ENCODE measurements at regions not wholly inside any gene's neighbourhood (a gene's known extent, or its start where the extent isn't known, plus 50 kb on each side); places are given as distances from the start of the nearest gene placed in this dataset.

DNA sequence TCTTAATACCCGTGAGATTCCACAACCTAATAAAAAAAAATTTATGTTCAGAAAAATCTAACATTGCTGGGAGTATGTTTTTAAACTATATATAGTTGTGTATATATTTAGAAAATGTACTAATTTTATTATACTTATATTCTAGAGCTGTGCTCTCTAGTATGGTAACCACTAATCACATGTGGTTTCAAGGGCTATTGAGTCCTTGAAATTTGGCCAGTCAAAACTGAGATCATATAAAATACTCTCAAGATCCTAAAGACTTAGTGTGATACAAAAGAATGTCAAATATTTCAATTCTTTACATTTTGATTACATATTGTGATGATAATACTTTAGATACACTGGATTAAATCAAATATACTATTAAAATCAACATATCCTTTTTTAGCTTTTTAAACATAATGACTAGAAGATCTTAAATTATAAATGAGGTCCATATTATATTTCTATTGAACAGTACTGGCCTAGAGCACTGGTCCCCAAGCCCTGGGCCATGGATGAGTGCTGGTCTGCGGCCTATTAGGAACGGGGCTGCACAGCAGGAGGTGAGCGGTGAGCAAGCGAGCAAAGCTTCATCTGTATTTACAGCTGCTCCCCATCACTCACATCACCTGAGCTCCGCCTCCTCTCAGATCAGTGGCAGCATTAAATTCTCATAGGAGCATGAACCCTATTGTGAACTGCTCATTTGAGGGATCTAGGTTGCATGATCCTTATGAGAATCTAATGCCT lies 176.5 kb upstream of the NBEA start:
- H3K4me1 ChIP-seq (ENCODE audit: insufficient read depth, low read length): no peaks in the 10 kb centered on the region
- peaks cover 5% of the 10 kb centered on the region for H3K27me3 ChIP-seq (ENCODE audit: insufficient read depth, low read length)
- no peak overlapping the region for H2AFZ ChIP-seq (ENCODE audit: low read depth, low read length)
- no peaks in the 10 kb centered on the region for H3K9me3 ChIP-seq (ENCODE audit: low read length)
- H3K4me3 ChIP-seq (ENCODE audit: low read length): no peak overlapping the region
- H3K36me3 ChIP-seq (ENCODE audit: insufficient read depth, low read length): no peaks in the 10 kb centered on the region

DNA sequence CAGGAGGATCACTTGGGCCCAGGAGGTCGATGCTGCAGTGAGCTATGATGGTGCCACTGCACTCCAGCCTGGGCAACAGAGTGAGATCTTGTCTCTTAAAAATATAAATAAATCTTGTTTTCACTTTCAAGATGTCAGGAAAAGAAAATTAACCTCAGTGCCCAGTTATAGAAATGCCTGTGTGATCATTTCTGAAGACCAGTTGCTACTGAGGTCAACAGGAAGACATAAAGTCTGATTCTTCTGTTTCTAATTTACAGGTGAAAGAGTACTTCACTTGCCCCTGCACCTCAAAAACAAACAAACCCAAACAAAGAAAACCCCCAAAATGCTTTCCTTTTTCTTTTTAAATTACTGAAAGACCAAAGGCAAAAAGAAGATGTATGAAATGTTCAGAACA lies 174.3 kb upstream of the NBEA start:
- Histone ChIP-seq H3K36me3 (ENCODE audit: insufficient read depth, low read length) (no peaks in the 10 kb centered on the region), H3K27me3 (ENCODE audit: insufficient read depth, low read length) (no peaks in the 10 kb centered on the region), H3K4me1 (ENCODE audit: insufficient read depth, low read length) (no peaks in the 10 kb centered on the region), H3K9me3 (ENCODE audit: low read length) (no peaks in the 10 kb centered on the region), H3K4me3 (ENCODE audit: low read length) (no peak overlapping the region), H2AFZ (ENCODE audit: low read depth, low read length) (no peak overlapping the region)

GRCh38 chr13:34772206-34772605 lies 169.9 kb upstream of the NBEA start:
- Histone ChIP-seq H3K36me3 (ENCODE audit: insufficient read depth, low read length) (no peaks in the 10 kb centered on the region), H3K4me1 (ENCODE audit: insufficient read depth, low read length) (no peaks in the 10 kb centered on the region), H3K27me3 (ENCODE audit: insufficient read depth, low read length) (no peaks in the 10 kb centered on the region), H3K4me3 (ENCODE audit: low read length) (no peak overlapping the region), H2AFZ (ENCODE audit: low read depth, low read length) (no peak overlapping the region), H3K9me3 (ENCODE audit: low read length) (no peaks in the 10 kb centered on the region)

DNA sequence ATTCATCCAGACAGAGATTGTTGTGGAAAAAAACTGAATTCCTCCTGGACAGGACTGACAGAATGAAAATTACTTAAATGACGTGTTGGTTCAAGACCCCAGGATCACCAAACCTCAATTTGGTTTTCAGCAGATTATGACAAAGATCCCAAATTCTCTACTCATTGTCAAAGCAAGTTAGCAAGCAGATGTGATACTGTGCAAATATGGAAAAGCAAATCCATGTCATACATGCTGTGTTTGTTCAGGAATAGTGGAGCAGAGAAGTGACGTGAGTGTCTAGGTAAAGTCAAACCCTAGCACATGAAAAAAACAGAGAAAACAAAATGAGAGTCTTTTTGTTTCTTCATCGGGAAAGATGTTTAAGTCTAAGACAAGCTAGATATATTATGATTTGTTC lies 169.2 kb upstream of the NBEA start:
- Histone ChIP-seq H3K36me3 (ENCODE audit: insufficient read depth, low read length) (no peaks in the 10 kb centered on the region), H3K9me3 (ENCODE audit: low read length) (no peaks in the 10 kb centered on the region), H3K4me1 (ENCODE audit: insufficient read depth, low read length) (no peaks in the 10 kb centered on the region), H3K27me3 (ENCODE audit: insufficient read depth, low read length) (no peaks in the 10 kb centered on the region), H2AFZ (ENCODE audit: low read depth, low read length) (no peak overlapping the region), H3K4me3 (ENCODE audit: low read length) (no peak overlapping the region)

DNA sequence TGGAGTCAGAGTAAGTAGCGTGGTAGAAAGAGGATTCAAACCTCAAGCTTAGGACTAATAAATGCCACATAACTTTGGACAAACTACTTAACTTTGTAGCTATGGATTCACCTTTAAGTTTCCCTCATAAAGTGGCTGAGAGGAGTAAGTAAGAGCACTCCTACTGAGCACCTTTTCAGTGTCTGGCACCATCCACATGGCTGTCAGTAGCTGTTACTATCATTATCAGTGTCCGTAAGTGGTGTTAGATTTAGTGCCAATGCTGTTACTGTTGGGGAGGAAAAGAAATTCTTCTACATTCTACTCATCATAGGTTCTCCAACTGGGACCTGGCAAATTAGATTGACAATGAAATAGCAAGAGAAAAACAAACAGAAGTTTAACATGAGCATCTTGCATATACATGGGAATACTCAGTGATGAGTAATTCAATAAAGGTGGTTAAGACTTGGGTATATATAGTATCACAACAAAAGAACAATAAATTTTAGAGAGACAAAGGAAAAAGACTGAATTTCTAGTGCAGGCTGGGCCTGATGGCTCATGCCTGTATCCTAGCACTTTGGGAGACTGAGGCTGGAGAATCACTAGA lies 165.6 kb upstream of the NBEA start:
- Histone ChIP-seq H2AFZ (ENCODE audit: low read depth, low read length) (no peak overlapping the region), H3K4me1 (ENCODE audit: insufficient read depth, low read length) (no peaks in the 10 kb centered on the region), H3K4me3 (ENCODE audit: low read length) (no peak overlapping the region), H3K9me3 (ENCODE audit: low read length) (no peaks in the 10 kb centered on the region), H3K27me3 (ENCODE audit: insufficient read depth, low read length) (no peaks in the 10 kb centered on the region), H3K36me3 (ENCODE audit: insufficient read depth, low read length) (no peaks in the 10 kb centered on the region)

GRCh38 chr13:34777089-34777913 lies 164.8 kb upstream of the NBEA start:
- Histone ChIP-seq H3K36me3 (ENCODE audit: insufficient read depth, low read length) (no peaks in the 10 kb centered on the region), H3K4me1 (ENCODE audit: insufficient read depth, low read length) (no peaks in the 10 kb centered on the region), H3K4me3 (ENCODE audit: low read length) (no peak overlapping the region), H3K9me3 (ENCODE audit: low read length) (no peaks in the 10 kb centered on the region), H3K27me3 (ENCODE audit: insufficient read depth, low read length) (no peaks in the 10 kb centered on the region), H2AFZ (ENCODE audit: low read depth, low read length) (no peak overlapping the region)

DNA sequence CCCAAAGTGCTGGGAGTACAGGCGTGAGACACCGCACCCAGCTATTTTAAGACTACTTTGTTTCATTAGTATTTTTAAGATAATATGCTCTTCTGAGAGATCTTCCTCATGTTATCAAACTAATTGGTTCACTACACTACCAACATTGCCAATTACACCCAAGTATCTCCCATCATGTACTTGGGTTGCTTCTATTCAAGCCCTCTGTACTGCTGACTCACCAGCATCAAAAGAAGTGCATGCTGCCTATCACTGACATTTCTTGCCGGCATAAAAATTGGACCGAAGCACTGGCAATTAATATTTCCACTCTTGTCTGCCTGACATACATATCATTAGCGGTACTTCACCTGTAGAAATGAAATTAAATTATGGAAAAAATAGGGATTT lies 164.2 kb upstream of the NBEA start:
- Histone ChIP-seq H3K4me1 (ENCODE audit: insufficient read depth, low read length) (no peaks in the 10 kb centered on the region), H3K4me3 (ENCODE audit: low read length) (no peak overlapping the region), H2AFZ (ENCODE audit: low read depth, low read length) (no peak overlapping the region), H3K9me3 (ENCODE audit: low read length) (no peaks in the 10 kb centered on the region), H3K36me3 (ENCODE audit: insufficient read depth, low read length) (no peaks in the 10 kb centered on the region), H3K27me3 (ENCODE audit: insufficient read depth, low read length) (no peaks in the 10 kb centered on the region)

DNA sequence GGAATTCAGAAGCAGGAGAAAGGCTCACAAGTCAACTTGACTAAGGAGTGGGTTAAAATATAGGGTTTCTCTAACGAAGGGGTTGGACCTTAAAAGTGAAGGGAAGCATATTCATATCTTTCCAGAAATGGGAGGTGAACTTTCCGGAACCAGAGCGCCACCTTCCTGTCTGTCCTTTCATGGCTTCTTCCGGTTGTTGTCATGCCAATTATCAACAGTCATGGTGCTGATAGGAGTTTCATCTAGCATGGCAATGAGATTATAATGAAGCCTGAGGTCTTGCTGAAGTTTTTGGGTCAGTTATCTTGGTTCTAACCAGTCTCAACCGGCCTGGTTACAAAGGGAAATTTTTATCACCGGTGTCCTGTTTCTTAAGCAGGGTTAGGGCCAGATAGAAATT lies 162.9 kb upstream of the NBEA start:
- H3K9me3 ChIP-seq (ENCODE audit: low read length): no peaks in the 10 kb centered on the region
- H3K4me1 ChIP-seq (ENCODE audit: insufficient read depth, low read length): no peaks in the 10 kb centered on the region
- no peak overlapping the region for H3K4me3 ChIP-seq (ENCODE audit: low read length)
- no peak overlapping the region for H2AFZ ChIP-seq (ENCODE audit: low read depth, low read length)
- no peaks in the 10 kb centered on the region for H3K27me3 ChIP-seq (ENCODE audit: insufficient read depth, low read length)
- H3K36me3 ChIP-seq (ENCODE audit: insufficient read depth, low read length): no peaks in the 10 kb centered on the region

GRCh38 chr13:34793301-34793700 lies 148.8 kb upstream of the NBEA start:
- H3K4me3 ChIP-seq (ENCODE audit: low read length): no peak overlapping the region
- H2AFZ ChIP-seq (ENCODE audit: low read depth, low read length): no peak overlapping the region
- H3K36me3 ChIP-seq (ENCODE audit: insufficient read depth, low read length): no peaks in the 10 kb centered on the region
- H3K9me3 ChIP-seq (ENCODE audit: low read length): peaks cover 3% of the 10 kb centered on the region
- no peaks in the 10 kb centered on the region for H3K4me1 ChIP-seq (ENCODE audit: insufficient read depth, low read length)
- H3K27me3 ChIP-seq (ENCODE audit: insufficient read depth, low read length): no peaks in the 10 kb centered on the region

- no peaks in the 10 kb centered on the region for H3K4me1 ChIP-seq (ENCODE audit: insufficient read depth, low read length)
- no peaks in the 10 kb centered on the region for H3K9me3 ChIP-seq (ENCODE audit: low read length)
- H2AFZ ChIP-seq (ENCODE audit: low read depth, low read length): no peak overlapping the region
- H3K36me3 ChIP-seq (ENCODE audit: insufficient read depth, low read length): no peaks in the 10 kb centered on the region
- no peak overlapping the region for H3K4me3 ChIP-seq (ENCODE audit: low read length)
- H3K27me3 ChIP-seq (ENCODE audit: insufficient read depth, low read length): no peaks in the 10 kb centered on the region
Measured at GRCh38 chr13:34803756-34804155, 138.3 kb upstream of the NBEA start.

GRCh38 chr13:34805347-34805746 lies 136.7 kb upstream of the NBEA start:
- Histone ChIP-seq H3K36me3 (ENCODE audit: insufficient read depth, low read length) (no peaks in the 10 kb centered on the region), H3K27me3 (ENCODE audit: insufficient read depth, low read length) (no peaks in the 10 kb centered on the region), H3K9me3 (ENCODE audit: low read length) (no peaks in the 10 kb centered on the region), H3K4me1 (ENCODE audit: insufficient read depth, low read length) (no peaks in the 10 kb centered on the region), H3K4me3 (ENCODE audit: low read length) (no peak overlapping the region), H2AFZ (ENCODE audit: low read depth, low read length) (no peak overlapping the region)

DNA sequence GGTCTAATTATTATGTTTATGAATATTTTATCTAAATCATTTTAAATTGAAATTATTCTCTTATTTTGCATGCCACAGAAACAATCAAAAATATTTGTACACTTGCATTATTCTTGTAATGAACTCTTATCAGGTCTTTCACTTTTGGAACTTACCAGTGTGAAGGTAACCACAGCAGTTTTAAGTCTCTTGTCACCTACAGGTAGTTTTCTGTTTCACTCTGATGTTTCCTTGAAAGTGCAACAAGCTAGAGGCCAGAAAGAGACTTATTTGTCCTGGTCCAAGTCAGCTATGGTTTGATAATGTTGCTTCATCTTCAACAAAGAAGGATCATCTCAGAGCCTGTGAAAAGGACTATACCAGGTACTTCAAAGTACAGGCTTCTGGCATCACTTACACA lies 133.4 kb upstream of the NBEA start:
- Histone ChIP-seq H3K36me3 (ENCODE audit: insufficient read depth, low read length) (no peaks in the 10 kb centered on the region), H2AFZ (ENCODE audit: low read depth, low read length) (no peak overlapping the region), H3K4me1 (ENCODE audit: insufficient read depth, low read length) (no peaks in the 10 kb centered on the region), H3K9me3 (ENCODE audit: low read length) (no peaks in the 10 kb centered on the region), H3K27me3 (ENCODE audit: insufficient read depth, low read length) (no peaks in the 10 kb centered on the region), H3K4me3 (ENCODE audit: low read length) (no peak overlapping the region)

GRCh38 chr13:34810996-34811395 lies 131.1 kb upstream of the NBEA start:
- Histone ChIP-seq H2AFZ (ENCODE audit: low read depth, low read length) (no peak overlapping the region), H3K27me3 (ENCODE audit: insufficient read depth, low read length) (no peaks in the 10 kb centered on the region), H3K9me3 (ENCODE audit: low read length) (no peaks in the 10 kb centered on the region), H3K36me3 (ENCODE audit: insufficient read depth, low read length) (no peaks in the 10 kb centered on the region), H3K4me1 (ENCODE audit: insufficient read depth, low read length) (peaks cover 1% of the 10 kb centered on the region), H3K4me3 (ENCODE audit: low read length) (no peak overlapping the region)

Data from neuron (in vitro differentiated cells).